ENCODE measurements at regions not wholly inside any gene's neighbourhood (a gene's known extent, or its start where the extent isn't known, plus 50 kb on each side); places are given as distances from the start of the nearest gene placed in this dataset.

DNA sequence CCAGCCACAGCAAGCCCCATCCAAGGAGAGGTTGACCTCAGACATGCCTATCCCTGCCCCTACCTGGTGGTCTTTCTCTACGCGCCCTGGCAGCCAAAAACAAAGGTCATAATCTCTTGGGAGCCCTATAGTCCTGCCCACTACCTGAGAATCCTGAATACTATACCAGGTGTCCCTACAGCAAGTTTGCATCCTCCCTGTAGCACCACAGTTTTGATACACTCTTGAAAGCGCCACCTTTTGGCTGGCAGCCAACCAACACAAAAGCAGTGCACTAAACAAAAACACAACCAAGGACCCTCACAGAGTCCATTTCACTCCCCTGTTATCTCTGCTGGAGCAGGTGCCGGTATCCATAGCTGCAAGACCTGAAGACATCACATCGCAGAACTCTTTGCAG is 523.8 kb upstream of the CPEB2 start:
- DNase-seq = no peak
- intact Hi-C loops (cut with DNase I) = no loop called here

DNA sequence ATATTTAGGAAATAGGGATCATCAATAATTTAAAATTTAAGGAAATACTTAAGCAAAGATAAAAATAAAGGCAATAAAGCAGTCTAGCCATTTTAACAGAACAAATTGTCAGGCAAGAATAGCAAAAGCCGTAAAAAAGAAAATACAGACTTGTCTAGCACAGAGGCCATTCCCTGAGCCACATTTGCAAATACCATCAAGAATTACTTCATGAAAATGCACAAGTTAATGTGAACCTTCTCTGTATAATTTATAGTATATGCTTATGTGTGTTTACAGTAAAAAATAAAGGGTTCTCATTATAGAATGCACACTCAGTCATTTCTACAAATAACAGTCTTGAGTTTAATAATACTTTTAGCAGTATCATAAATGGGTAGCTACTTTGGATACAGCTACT is 505.9 kb upstream of the CPEB2 start:
- DNase-seq = no peak
- intact Hi-C loops (cut with DNase I) = no loop called here

DNA sequence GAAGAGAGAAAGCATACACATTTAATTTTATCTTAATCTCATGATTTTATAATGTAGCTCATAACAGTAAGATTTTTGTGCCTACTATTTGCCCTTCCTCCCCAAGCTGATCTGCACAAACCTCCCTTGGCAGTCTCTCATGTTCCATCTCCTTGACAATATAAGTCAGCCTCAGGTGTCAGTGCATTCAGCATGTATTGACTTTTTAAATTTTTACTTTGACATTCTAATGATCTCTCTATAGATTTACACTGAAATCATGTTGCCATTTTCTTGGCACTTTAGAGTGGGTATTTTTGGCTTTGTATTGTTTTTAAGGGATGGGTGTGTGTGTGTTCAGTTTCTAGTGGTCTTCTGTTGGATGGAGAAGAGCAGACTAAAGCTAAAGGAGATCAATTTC is 505.3 kb upstream of the CPEB2 start:
- intact Hi-C loops (cut with DNase I) = no loop called here
- no peak for DNase-seq

DNA sequence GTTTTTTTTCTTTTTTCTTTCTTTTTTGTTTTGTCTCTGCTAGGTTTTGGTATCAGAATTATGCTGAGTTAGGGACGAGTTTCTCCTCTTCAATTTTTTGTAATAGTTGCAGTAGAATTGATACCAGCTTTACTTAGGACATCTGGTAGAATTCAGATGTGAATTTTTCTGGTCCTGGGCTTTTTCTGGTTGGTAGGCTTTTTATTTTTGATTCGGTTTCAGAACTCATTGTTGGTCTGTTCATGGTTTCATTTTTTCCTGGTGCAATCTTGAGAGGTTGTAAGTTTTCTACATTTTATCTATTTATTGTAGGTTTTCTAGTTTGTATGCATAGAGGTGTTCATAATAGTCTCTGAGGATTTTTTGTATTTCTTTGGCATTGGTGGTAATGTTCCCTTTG is 498.1 kb upstream of the CPEB2 start:
- intact Hi-C loops (cut with DNase I) = no loop called here
- DNase-seq = no peak

DNA sequence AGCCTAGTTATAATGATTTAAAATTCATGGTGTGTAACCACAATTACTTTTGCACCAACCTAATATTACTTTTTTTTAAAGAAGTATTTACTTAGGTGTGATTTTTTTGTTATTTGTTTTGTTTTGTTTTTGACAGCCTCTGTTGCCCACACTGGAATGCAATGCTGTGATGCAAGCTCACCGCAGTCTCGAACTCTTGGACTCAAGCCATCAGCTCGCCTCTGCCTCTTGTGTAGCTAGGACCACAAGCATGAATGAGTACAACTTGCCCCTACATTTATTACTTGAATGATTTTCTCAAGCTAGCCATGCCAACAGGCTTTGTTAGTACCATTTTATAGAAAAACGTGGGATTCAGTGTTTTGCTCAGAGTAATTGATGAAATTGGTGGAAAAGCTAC is 488.8 kb upstream of the CPEB2 start:
- intact Hi-C loops (cut with DNase I) = no loop called here
- DNase-seq = no peak

DNA sequence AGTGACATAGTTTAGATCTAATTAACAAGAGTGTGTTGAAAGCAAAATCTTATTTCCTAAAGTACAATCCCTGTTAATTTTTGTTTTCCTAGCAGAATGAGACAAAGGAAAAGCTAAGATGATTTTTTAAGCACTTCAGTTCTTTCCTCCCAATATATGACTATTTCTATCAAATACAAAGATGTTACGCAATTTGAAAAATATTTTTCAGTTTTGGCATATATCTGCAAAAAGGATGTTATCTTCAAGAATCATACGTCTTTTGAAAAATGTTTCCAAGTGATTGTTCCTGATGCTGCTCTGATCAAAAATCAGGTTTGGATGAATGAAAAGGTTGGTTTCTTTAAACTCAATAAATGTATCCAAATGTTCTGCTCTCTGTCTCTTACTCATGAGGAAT is 486.7 kb upstream of the CPEB2 start:
- intact Hi-C loops (cut with DNase I) = no loop called here

DNA sequence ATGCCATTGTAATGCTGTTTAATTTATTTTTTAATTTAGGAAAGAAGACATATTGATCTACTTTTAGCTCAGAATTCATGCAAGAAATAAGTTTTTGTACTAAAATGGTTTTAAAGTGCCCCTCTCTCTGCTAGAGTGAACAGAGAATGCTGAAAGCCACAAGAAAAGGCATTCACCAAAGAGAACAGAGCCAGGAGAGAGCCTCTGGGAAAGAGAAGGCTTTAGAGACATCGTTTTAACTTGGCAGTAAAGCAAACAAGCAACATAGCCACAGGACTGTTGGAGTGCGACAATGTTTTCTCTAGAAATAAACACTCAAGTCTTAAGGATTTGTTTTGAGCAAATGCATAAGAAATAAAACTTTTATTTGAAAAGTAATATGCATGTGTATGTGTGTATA is 484.1 kb upstream of the CPEB2 start:
- intact Hi-C loops (cut with DNase I) = no loop called here
- DNase-seq = peak in 1 of 42 donors; percentile 13

More for the DNA sequence above, 486.7 kb upstream of the CPEB2 start:
- DNase-seq = no peak

DNA sequence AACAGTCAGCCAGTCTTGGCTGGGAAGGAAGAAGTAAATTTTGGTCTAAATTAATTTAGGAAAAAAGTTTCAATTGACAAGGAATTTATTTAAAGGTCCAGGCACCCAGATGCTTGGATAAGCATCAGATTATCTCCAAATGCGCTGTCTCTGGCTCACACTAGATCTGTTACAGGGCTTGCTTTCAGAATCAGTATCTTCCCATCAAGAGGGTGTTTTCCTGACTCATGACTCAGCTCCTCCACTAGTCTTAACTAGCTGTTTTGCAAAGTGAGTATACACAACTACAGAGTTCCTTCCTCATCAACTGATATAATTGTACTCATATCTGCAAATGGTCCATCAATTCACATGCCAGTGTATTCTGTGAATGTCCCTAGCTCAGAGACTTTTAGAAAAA is 482.1 kb upstream of the CPEB2 start:
- peak in 4 of 42 donors; percentile 5 to 15 (median 10) for DNase-seq
- intact Hi-C loops (cut with DNase I) = no loop called here

DNA sequence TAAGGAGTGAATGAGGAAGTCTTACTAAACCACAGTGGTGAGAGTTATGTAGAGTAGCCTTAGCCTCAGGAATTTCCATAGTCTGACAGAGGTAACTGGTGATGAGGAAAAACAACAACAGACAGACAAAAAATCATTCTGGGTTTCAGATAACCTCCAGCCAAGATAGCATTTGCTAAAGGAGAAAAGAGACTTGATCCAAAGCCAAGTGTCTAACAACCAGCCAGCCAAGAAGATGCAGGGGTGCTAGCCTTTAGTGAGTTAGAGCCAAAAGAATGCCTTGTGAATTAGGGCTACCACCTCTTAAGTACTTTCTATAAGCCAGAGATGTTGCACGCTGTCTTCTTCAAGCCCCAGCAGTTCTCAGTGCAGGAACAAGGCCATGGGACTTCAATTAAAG is 478.0 kb upstream of the CPEB2 start:
- DNase-seq = no peak
- intact Hi-C loops (cut with DNase I) = no loop called here

DNA sequence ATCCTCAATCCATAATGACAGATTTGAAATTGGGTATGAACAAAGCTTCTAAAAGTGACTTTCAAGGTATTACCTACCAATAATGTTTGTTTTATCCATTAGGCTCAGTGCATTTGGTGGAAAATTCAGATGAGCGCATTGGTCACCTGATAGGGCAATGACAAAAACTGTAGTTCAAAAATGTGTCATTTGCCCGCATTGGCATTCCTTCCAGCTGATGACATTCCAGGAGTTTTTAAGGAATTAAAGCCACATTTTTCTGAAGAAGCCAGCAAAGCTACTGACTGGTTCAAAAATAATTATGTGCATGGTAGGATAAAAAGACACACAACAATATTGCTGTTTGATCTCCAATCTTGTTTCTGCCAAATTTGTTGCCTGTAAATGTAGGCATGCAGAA is 473.4 kb upstream of the CPEB2 start:
- no peak for DNase-seq
- intact Hi-C loops (cut with DNase I) = no loop called here

DNA sequence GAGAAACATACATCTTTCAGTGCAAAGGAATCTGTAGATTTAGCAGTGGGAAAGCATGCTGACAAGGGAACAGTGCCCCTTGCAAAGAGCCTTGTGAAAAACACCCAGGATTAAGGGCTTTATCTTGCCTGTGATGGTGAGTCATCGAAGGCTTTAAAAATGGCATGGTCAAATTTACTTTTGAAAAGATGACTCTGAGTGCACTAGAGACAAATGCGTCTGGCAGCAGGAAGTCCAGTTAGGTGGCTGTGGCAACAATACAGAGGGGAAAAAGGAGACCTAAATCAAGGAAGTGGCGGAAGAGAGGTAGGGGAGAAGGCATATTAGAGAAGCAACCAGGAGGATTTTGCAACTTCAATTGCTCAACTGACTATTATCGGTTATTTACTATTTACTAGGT is 472.6 kb upstream of the CPEB2 start:
- DNase-seq = no peak
- intact Hi-C loops (cut with DNase I) = no loop called here

DNA sequence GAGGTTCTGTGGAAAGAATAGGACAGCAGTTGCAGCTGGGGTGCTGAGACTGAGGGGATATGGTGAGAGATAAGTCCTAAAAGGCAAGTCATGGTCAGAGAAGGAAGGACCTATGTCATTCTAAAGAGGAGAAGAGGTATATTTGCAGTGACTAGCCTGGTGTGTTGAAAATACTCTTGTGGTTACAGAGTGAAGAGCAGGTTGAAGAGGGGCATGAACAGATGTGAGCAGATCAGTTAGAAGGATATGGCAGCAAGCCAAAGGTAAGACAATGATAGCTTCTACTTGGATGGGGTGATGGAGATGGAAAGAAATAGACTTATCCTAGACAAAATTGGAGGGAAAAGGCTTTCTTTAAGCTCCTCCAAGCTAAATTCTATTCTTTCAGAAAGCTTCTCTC is 469.8 kb upstream of the CPEB2 start:
- DNase-seq = no peak
- intact Hi-C loops (cut with DNase I) = no loop called here

DNA sequence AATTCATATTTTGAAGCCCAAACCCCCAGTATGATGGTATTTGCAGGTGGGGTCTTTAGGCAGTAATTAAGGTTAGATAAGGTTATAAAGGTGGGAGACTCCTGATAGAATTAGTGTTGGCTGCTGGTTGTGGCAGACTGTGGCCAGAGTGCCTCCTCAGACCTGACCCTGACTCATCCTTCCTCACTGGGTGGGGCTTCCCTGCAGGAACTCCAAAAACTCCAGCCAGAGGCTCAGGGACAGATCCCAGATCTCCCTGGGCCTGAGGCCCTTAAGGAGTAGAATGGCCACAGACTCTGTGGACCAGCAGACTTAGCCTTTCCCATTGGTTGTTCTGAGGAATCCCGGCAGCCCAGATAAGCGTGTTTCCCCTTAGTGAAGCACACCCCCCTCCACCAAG is 463.0 kb upstream of the CPEB2 start:
- intact Hi-C loops (cut with DNase I) = no loop called here
- no peak for DNase-seq

DNA sequence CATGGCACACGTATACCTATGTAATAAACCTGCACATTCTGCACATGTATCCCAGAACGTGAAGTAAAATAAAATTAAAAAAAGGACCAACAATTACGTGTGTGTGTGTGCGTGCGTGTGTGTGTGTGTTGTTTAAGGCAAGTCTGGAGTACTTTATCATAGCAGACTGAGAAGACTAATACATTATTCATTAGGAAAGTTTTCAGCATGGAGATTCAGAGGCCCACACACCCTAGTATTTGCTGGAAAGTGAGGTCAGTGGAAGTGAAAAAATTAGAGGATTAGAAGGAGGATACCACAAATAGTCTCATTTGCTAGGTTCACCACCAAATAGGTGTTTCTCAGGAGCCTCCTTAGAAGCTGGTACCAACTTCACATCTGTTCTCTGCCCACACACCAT is 457.1 kb upstream of the CPEB2 start:
- intact Hi-C loops (cut with DNase I) = no loop called here
- no peak for DNase-seq

DNA sequence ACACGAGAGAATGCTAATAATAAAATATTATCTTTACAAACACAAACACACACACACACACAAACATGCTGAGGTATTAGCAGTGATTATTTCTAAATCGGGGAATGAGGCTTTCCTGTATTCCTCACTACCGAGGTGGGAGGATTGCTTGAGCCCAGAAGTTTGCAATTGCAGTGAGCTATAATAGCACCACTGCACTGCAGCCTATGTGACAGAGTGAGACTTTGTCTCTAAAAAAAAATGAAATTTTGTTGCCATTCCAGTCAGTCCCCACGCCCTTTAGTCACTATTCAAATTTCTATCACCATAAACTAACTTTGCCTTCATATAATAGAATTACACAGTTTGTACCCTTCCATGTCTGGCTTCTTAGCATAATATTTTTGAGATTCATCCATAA is 456.5 kb upstream of the CPEB2 start:
- DNase-seq = no peak
- intact Hi-C loops (cut with DNase I) = no loop called here

DNA sequence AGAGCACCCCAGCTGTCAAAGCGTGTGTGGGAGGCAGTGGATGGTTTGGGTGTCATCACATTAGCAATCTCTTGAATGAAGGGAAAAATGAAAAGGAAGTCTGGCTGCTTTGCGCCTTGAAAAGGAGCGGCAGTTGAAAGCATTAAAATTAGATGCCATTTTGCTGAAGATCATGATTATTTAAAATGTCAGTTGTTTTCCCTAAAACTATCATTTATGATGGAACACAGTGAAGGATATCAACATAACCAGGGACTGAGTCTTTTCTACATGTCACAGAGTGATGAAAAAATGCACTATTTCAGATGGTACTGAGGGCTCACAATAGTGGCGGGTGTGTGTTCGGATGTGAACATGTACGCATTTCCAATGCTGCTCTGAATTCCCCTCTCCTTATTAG is 450.2 kb upstream of the CPEB2 start:
- intact Hi-C loops (cut with DNase I) = no loop called here
- peak in 15 of 42 donors; percentile 3 to 50 (median 16) for DNase-seq

DNA sequence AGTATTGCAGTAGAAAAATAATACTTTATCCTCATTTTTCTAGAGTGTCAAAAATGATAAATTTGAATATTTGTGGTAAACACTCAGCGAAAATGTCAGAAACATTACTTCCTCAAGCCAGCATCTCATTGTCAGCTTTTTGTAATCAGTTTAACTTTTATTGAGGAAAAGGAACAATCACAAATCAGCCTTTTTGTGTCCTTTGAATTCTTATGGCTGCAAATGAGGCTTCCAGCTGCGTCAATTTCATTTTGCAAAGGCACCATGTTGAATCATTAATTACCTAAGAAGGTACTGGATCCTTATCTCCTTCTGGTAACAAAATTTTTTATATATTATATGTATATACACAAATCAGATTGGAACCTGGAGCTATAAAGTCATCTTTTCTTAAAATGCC is 442.6 kb upstream of the CPEB2 start:
- intact Hi-C loops (cut with DNase I) = no loop called here
- no peak for DNase-seq

DNA sequence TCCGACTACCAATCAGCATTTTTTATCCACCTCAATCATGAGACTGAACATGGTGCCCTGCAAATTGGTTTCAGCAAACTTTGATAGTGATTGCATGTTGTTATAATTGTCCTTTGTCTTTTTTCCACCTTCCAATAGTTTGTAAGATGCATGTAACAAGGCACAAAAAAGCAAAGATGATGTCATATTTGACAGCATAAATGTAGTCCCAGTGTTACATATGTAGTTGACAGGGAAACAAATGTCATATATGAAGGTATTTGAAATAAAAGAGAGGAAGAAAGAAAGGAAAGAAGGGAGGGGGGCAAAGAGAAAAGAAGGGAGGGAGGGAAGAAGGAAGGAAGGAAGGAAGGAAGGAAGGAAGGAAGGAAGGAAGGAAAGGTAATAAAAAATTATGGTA is 441.7 kb upstream of the CPEB2 start:
- intact Hi-C loops (cut with DNase I) = no loop called here

DNA sequence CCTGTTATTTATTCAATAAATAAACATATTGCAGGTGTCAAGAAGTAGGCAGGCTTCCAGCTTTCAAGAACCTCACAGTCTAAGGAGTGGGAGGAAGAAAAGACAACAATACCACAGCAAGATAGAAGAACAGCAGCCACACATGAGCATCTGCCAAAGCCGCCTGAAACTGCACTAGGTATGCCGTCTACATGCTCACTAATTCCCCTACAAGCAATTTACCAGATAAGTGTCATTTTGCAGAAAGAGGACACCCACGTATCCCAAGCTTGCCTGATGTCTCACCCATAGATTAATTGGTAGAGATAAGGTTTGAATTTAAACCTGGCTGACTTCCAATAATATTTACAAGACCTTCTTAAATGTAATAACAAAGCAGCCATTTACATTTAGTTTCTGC is 439.4 kb upstream of the CPEB2 start:
- intact Hi-C loops (cut with DNase I) = no loop called here
- peak in 23 of 42 donors; percentile 1 to 70 (median 20) for DNase-seq

More for the DNA sequence above, 441.7 kb upstream of the CPEB2 start:
- DNase-seq = no peak

DNA sequence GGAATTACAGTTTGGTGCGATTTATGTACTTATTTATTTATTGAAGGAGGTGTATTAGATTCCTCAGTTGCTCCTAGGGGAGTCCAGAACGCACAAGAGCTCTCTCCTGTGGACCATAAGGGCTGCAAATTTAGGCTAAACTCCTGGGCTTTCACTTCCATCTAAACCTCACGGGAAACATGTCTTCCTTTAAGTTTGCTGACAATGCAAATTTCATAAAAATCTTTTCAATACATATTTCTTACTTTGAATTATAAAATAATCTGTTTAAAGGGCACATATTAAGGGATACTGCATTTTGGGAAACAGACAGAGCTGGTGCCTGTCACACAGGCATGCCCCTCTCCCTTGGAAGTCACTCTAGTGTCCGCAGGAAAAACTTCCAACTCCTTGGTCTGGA is 438.0 kb upstream of the CPEB2 start:
- intact Hi-C loops (cut with DNase I) = no loop called here
- no peak for DNase-seq

DNA sequence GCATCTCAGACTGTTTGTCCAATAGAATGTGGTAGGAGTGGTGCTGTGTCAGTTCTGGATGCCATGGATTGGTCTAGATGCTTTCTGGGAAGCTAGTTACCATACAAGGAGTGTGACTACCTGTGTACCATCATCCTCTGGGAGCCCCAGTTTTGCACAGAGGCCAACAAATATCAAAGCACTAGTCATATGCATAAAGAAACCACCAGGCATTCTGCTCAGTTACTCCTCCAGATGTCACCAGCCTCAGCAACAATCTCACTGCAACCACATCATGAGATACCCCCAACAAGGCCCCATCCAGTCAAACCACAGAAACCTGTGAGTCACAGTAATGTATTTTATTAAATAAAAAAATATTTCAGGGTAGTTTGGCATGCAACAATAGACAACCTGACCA is 435.8 kb upstream of the CPEB2 start:
- intact Hi-C loops (cut with DNase I) = no loop called here
- DNase-seq = no peak

DNA sequence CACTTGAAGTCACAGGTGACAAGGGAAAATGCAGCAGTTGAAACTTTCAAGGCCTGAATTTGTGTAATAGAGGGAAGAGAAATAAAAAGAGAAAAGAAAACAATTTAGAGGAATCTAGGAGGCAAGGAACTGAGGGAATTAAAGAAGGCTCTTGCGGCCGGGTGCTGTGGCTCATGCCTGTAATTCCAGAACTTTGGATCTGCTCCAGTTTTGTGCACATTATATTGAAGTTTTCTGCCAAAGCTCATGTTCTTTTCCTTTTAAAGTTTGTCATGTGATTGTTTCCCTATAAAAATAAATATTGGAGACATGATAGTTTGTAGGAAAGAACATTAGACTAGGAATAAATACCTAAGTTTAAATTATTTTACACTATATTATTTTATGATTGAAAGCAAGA is 433.9 kb upstream of the CPEB2 start:
- intact Hi-C loops (cut with DNase I) = no loop called here
- DNase-seq = no peak
